Heart left ventricle (tissue), 13 donors: ENCODE measurements at regions not wholly inside any gene's neighbourhood (a gene's known extent, or its start where the extent isn't known, plus 50 kb on each side); places are given as distances from the start of the nearest gene placed in this dataset.

ENCODE experiments used
- POLR2A ChIP-seq, 2 donors: fragments of 450-650 bp; IDR thresholded peaks; one replicate each; pipeline ENCODE4 v1.6.1; 2017; ENCODE audit warnings: antibody characterized with exemption in 2 of 2, mild to moderate bottlenecking in 2 of 2, moderate library complexity in 2 of 2
- TF ChIP-seq, protein P1 (sequence below), 12 donors: fragments of 200-600 bp; sonication (generic) in 4 of 12; IDR thresholded peaks; one replicate each; pipeline versions ENCODE4 v1.5.0 to v1.8.0; 2018 to 2022; ENCODE audit warnings: antibody characterized with exemption in 12 of 12, mild to moderate bottlenecking in 5 of 12
- donor health status: ischemic (EF 13 %, LVEDD 7.1; RV severe dilation, severe dysfunction).
- donor health status: DM: no; HTN: yes; CAD: no.
- donor health status: DM: no; HTN: no; CAD: no.
- donor health status: ischemic (EF 25% LVEDD 6.9; RV normal size, moderate dysfunction).
- donor health status: ischemic (EF 25% LVEDD 5.7; RV mildly dilated, moderate dysfunction).
- donor health status: ischemic (EF 35%, LVEDD 5.7; RV mildly dilated, moderate dysfunction).
- donor health status: nonischemic (EF 11% LVEDD 7.7; RV severe dilation, severe dysfunction).
- donor health status: DM: yes; HTN: yes; CAD: no.
- donor health status: PGD.
- donor health status: ischemic (EF 29% LVEDD 5.4; RV normal size, mild dysfunction).
- donor health status: nonischemic (EF 23%, LVEDD 6.1; RV moderate dilation, normal function).

DNA sequence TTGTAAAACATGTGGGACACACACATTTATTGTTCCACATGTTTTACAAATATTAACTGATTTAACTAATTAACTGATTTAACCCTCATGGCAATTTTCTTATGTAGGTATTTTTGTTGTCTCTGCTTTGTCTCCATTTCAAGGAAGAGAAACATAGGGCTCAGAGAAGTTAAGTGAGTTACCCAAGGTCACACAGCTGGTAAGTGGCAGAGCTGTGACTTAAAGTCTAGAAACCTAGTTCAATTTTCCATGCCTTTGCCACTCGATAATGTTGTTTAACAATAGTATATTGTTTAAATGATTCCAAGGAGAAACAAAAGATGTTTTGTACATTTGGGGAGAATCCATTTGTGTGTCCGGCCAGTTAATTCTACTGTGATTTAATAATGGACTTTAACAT, 284.1 kb upstream of the CDH5 start:
- TF ChIP-seq, protein P1, sequence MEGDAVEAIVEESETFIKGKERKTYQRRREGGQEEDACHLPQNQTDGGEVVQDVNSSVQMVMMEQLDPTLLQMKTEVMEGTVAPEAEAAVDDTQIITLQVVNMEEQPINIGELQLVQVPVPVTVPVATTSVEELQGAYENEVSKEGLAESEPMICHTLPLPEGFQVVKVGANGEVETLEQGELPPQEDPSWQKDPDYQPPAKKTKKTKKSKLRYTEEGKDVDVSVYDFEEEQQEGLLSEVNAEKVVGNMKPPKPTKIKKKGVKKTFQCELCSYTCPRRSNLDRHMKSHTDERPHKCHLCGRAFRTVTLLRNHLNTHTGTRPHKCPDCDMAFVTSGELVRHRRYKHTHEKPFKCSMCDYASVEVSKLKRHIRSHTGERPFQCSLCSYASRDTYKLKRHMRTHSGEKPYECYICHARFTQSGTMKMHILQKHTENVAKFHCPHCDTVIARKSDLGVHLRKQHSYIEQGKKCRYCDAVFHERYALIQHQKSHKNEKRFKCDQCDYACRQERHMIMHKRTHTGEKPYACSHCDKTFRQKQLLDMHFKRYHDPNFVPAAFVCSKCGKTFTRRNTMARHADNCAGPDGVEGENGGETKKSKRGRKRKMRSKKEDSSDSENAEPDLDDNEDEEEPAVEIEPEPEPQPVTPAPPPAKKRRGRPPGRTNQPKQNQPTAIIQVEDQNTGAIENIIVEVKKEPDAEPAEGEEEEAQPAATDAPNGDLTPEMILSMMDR (IDR thresholded peaks at IDR 0.05) = no peak
- TF ChIP-seq POLR2A (IDR thresholded peaks at IDR 0.05) = no peak
